GM12891 (cell line): ENCODE measurements at regions not wholly inside any gene's neighbourhood (a gene's known extent, or its start where the extent isn't known, plus 50 kb on each side); places are given as distances from the start of the nearest gene placed in this dataset.

ENCODE experiments used
- PAX5 ChIP-seq: IDR thresholded peaks from 2 replicates; pipeline ENCODE4 v1.6.1; 2011; ENCODE audit warnings: low read length, moderate library complexity, mild to moderate bottlenecking; ENCODE audit not compliant: insufficient read depth, severe bottlenecking
- POLR2A ChIP-seq: IDR thresholded peaks from 2 replicates; pipeline ENCODE4 v1.6.1; 2011; ENCODE audit warnings: low read depth, low read length, control low read depth
- POLR2AphosphoS5 ChIP-seq: IDR thresholded peaks from 2 replicates; pipeline ENCODE4 v1.6.1; 2011; ENCODE audit warnings: low read depth, low read length, control low read depth
- SPI1 ChIP-seq: IDR thresholded peaks from 2 replicates; pipeline ENCODE4 v1.6.1; 2011; ENCODE audit warnings: low read depth, low read length, control low read depth
- TAF1 ChIP-seq: IDR thresholded peaks from 2 replicates; pipeline ENCODE4 v1.6.1; 2011; ENCODE audit warnings: low read depth, low read length, control low read depth

DNA sequence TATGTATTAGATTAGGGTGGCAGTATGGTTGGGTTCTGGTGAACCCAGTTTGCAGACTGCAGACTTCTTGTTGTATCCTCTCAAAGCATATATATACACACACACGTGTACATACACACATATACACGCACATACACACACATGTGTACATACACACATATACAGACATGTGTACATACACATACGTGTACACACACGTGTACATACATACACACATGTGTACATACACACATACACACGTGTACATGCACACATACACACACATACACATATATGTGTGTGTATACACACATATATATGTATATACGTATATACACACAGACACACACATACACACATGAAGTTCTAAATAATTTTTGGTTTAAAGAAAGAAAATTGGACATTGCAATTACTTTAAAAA is 780.2 kb downstream of the FLRT2 start:
- TF ChIP-seq TAF1: no peak
- TF ChIP-seq POLR2AphosphoS5: no peak
- no peak for TF ChIP-seq POLR2A
- no peak for TF ChIP-seq PAX5
- no peak for TF ChIP-seq SPI1
